NOMO-1 treated with DMSO at 0.1 percent for 48 hours (cell line): ENCODE measurements at regions not wholly inside any gene's neighbourhood (a gene's known extent, or its start where the extent isn't known, plus 50 kb on each side); places are given as distances from the start of the nearest gene placed in this dataset.

ENCODE experiments used
- DNase-seq: peaks from one replicate; lab custom pipeline; 2025; ENCODE audit not compliant: unreplicated experiment; lab: John Stamatoyannopoulos, UW

- DNase-seq: no peak
Measured at GRCh38 chr6:137751768-137752560, 115.1 kb upstream of the TNFAIP3 start.

DNA sequence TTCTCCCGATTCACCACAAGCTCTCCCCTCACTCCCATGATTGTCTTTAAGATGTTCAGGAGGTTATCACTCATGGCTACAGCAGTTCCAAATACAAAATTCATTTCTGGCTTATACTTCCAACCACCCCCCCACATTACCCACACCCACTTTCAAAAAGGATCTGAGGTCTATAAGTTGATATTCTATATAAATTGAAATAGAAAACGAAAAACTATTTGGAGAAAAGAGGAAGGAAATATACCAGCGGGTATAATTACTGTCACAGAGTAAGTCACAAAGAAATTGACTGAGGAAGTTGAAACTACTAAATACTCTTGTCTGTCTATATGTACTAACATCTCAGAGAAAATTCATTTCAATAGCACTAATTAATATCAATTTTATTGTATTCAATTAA, 112.7 kb upstream of the TNFAIP3 start:
- peak; percentile 87 for DNase-seq

GRCh38 chr6:137754866-137755265, 112.2 kb upstream of the TNFAIP3 start:
- DNase-seq: no peak

DNA sequence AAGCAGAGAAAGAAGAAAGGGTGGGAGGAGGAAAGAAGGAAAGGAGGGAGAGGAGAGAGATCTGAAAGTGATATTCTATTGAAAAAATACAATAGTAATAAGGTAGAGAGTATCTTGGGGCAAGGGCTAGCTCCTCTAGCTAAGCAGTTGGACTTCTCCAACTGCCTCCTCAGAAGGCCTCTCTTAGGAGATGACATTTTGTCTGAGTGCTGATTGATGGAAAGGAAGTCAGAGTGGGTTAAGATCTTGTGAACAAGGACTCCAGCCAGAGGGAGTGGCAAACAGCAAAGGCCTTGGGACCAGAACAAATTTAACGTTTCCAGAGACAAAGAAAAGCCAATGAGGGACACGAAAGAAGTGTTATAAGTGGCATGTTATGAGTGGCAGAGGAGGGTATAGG, 111.8 kb upstream of the TNFAIP3 start:
- DNase-seq: peak; percentile 18

DNA sequence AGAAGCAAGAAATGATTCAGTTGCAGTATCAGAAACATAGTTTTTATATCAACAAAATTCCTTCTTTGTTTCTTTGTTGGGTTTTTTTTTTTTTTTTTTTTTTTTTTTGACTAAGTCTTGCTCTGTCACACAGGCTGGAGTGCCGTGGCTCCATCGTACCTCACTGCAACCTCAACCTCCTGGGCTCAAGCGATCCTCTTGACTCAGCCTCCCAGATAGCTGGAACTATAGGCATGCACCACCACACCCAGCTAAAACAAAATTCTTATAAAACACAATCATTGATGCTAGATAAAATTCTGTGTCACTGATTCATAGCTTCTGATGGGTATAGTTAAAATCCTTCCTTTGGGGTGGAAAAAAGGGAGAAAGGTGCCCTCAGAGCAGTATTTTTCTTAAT, 110.3 kb upstream of the TNFAIP3 start:
- no peak for DNase-seq

- DNase-seq: no peak
Measured at GRCh38 chr6:137758661-137759060, 108.4 kb upstream of the TNFAIP3 start.

- DNase-seq: no peak
Measured at GRCh38 chr6:137759624-137760023, 107.4 kb upstream of the TNFAIP3 start.

DNA sequence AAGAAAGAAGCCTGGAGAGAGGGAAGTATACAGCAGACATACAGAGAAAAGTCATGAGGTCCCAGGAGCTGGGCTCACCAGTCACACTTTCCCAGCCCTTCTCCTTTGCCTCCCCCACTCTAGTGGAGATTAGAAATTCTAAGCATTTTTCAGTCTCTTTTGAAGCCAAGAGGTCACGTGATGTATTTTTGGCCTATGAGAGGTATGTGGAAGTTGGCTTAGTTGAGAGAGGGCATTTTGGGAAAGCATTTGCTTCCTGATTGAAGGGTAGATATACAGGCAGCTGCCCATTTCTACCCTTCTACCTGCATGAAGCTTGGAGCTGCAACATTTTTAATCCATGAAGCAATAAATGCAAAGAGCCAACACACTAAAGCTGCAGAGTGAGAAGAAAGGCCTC, 106.0 kb upstream of the TNFAIP3 start:
- DNase-seq: no peak

DNA sequence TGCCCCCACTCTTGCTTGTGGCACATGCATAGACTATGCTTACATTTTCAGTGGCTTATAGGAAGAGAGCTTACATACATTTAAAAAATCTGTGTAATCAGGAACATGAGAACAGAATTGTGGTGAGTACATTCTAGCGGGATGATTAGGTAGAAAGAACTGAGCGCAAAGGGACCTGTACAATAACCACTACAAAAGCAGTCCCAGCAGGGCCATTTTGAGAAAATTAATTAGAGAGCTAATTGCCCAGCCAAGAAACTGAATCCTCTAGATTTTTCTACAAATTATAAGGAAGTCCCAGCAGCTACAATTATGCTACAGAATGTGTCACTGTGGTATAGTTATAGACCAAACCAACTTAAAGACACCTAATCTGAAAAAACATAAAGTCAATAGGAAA, 105.6 kb upstream of the TNFAIP3 start:
- no peak for DNase-seq

- DNase-seq: no peak
Measured at GRCh38 chr6:137762168-137763090, 104.6 kb upstream of the TNFAIP3 start.

DNA sequence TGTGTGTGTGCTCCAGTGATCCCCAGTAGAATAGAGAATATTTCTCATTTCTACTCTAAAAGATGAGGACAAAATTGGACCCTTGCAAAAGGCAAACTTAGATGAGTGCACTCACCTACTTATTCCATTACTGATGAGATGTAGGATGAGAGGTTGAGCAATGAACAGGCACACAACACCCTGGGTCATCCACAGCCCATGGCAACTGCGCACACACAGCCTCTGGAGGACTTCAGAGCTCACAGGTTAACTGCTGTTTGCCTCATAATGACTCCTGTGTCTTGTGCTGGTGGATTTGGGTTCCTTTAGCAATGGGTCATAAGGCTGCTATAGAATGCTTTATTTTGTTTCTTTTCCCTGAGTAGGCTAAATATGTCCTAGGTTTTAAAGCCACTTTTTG, 103.6 kb upstream of the TNFAIP3 start:
- no peak for DNase-seq

DNA sequence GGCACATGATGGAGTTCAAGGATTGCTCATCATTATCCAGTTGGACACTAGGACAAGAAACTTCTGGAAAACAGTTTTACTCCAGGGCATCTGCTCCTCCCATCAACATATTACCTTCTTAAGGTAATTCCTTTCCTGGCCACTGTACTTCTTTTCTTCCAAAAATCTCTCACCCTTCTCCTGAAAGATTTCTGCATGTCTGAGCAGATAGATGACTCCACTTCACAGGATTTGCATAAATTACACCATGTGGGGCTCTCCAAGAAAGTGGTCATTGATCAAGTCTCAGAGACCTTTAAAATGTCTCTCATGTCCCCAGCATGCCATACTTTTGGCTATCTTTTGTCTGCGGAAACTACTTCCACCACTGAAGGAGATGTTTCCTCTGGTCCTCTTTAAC, 103.2 kb upstream of the TNFAIP3 start:
- DNase-seq: no peak

- DNase-seq: no peak
Measured at GRCh38 chr6:137764464-137764863, 102.6 kb upstream of the TNFAIP3 start.

GRCh38 chr6:137765059-137765458, 102.0 kb upstream of the TNFAIP3 start:
- DNase-seq: no peak

DNA sequence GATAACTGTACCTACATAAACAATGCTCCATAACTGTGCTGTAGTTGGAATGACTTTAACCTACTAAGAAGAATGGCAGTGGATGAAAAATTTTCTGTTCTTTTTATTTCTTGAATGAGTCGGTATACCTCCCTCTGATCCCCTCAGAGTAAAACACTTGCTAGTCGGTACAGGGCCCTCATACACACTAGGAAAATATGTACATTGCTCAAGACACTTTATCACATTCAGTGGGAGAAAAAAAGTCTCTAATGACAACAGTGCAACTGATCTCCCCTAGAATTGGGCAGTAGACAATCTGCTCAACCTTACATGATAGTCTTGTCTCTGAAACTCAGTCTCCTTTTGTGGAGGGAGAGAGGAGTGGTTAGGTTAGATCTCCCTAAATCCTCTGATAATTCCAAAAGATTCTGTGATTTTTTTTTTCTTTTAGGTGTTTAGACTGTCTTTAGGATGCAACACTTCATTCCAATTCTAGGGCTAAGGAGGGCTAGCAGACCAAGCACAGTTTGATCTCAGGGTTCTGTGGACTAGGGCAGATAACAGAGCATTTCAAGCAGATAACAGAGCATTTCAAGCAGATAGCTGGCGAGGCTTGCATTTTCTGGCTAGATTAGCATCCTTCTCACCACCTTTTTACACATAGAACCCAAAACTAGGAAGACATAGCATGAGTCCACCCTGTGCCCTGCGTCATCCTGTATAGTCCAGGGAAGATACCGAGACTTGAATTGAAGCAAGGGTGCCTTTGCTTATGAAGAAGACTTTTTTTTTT, 100.3 kb upstream of the TNFAIP3 start:
- no peak for DNase-seq

GRCh38 chr6:137767465-137767864, 99.6 kb upstream of the TNFAIP3 start:
- DNase-seq: no peak

DNA sequence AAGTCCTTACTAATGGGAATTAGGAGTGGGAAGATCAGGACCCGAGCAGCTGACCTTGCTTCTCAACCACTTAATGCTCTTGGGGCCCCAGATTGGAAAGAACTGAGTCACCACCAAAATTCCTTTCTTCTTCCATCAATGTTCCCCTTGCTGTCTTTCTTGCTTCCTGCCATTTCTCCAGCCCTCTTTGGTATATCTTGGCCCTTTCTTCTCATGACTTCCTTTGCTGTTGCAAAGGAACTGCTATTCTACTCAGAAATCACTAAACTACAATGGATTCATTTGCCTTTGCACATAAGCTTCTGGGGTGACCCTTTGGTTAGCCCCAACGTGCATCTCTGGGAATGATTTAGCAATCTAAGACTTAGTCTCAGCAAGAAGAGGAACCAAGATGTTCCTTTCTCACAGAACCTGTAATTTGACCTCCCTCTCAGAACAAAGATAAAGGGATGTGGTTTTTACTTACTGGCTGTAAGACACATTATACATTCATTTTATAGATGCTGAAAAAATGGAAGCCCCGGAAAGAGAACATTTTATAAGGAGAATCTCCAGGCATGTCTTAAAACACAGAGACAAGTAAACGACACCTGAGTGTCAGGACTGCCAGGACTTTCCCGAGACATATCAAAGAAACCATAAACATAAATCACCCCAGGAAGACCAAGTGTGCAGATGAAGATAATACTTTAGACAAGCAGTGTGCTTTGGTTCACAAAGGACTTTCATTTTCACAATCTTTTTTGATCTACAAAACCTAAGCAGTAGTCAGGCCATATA, 99.0 kb upstream of the TNFAIP3 start:
- DNase-seq: peak; percentile 96

GRCh38 chr6:137768935-137769334, 98.1 kb upstream of the TNFAIP3 start:
- DNase-seq: no peak

DNA sequence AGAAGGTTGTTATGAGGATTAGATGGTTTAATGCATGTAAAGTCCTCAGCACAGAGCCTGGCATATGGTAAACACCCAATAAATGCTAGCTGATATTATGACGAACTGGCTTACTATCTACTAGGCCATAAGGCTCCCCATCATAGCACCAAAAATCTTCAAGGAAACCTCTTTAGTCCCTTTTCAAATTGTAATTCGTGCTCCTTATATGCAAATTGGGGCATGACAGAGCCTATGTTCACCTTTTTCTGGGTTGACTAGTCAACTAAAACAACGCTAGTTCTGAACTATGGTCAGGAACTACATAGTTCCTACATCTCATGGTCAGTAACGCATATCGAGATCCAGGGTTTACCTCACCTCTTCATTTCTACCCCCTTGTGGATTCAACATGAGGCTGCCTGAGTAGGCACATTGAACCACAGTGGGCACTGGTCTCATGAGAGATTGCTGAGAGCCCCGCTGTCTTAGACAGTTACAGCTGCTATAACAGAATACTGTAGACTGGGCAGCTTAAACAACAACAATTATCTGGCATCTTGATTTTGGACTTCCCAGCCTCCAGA, 97.2 kb upstream of the TNFAIP3 start:
- DNase-seq: no peak

- DNase-seq: no peak
Measured at GRCh38 chr6:137772541-137773250, 94.4 kb upstream of the TNFAIP3 start.
